HepG2 (cell line): ENCODE measurements at regions not wholly inside any gene's neighbourhood (a gene's known extent, or its start where the extent isn't known, plus 50 kb on each side); places are given as distances from the start of the nearest gene placed in this dataset.

ENCODE experiments used
- FOSL1 ChIP-seq: sonication (generic); formaldehyde crosslinking; IDR thresholded peaks from 2 replicates; pipeline ENCODE4 v1.9.0; 2021; ENCODE audit warnings: missing genetic modification reagents, borderline replicate concordance
- MAFK ChIP-seq, 2 experiments: IDR thresholded peaks in 1 of 2; conservative IDR thresholded peaks in 1 of 2; 2 replicates each; pipeline ENCODE4 v1.6.1; 2011; ENCODE audit warnings: improper control_type of control experiment in 2 of 2, low read length in 2 of 2
- NR1H2 ChIP-seq: sonication (generic); formaldehyde crosslinking; IDR thresholded peaks from 2 replicates; pipeline ENCODE4 v1.8.1; 2022; ENCODE audit warnings: low read depth, missing genetic modification reagents, borderline replicate concordance
- NR2F2 ChIP-seq: IDR thresholded peaks from 2 replicates; pipeline ENCODE4 v1.6.1; 2012; ENCODE audit warnings: low read depth, inconsistent platforms, borderline replicate concordance
- POLR2A ChIP-seq, 2 experiments: IDR thresholded peaks; 2 replicates each; pipeline ENCODE4 v1.6.1; 2011; ENCODE audit warnings: low read depth in 2 of 2, low read length in 2 of 2, mild to moderate bottlenecking in 1 of 2, moderate library complexity in 1 of 2; ENCODE audit not compliant: insufficient read depth in 1 of 2
- RNF2 ChIP-seq: fragments of 450-650 bp; conservative IDR thresholded peaks from 2 replicates; pipeline ENCODE4 v1.6.1; 2016; ENCODE audit warnings: low read depth
- YY1 ChIP-seq: IDR thresholded peaks from 2 replicates; pipeline ENCODE4 v1.6.1; 2011; ENCODE audit warnings: low read length, low read depth, moderate library complexity, mild to moderate bottlenecking; ENCODE audit not compliant: insufficient read depth, insufficient replicate concordance
- ZNF225 ChIP-seq: sonication (generic); formaldehyde crosslinking; IDR thresholded peaks from 2 replicates; pipeline ENCODE4 v1.4.0; 2020; ENCODE audit warnings: mild to moderate bottlenecking, missing genetic modification reagents
- ZNF274 ChIP-seq: sonication (generic); formaldehyde crosslinking; IDR thresholded peaks from 2 replicates; pipeline ENCODE4 v1.5.1; 2020; ENCODE audit warnings: mild to moderate bottlenecking, missing genetic modification reagents
- ZSCAN9 ChIP-seq: IDR thresholded peaks from 2 replicates; pipeline ENCODE4 v1.6.1; 2016; ENCODE audit warnings: borderline replicate concordance
- TF ChIP-seq, protein P1 (sequence below), 2 experiments: IDR thresholded peaks; 2 replicates each; pipeline ENCODE4 v1.6.1; 2011 to 2012; ENCODE audit warnings: low read length in 2 of 2, borderline replicate concordance in 1 of 2, low read depth in 1 of 2, mild to moderate bottlenecking in 1 of 2, moderate library complexity in 1 of 2
- TF ChIP-seq, protein P2 (sequence below): sonication (generic); formaldehyde crosslinking; IDR thresholded peaks from 2 replicates; pipeline ENCODE4 v1.5.0; 2020; ENCODE audit warnings: mild to moderate bottlenecking, missing genetic modification reagents, moderate library complexity
- TF ChIP-seq, protein P3 (sequence below): sonication (generic); formaldehyde crosslinking; IDR thresholded peaks from 2 replicates; pipeline ENCODE4 v1.8.1; 2022; ENCODE audit warnings: low read depth, mild to moderate bottlenecking, missing genetic modification reagents
- TF ChIP-seq, protein P4 (sequence below), 2 experiments: fragments of 450-650 bp in 1 of 2; sonication (generic) in 1 of 2; formaldehyde crosslinking in 1 of 2; IDR thresholded peaks; 2 replicates each; pipeline versions ENCODE4 v1.6.1 to v1.8.0; 2016 to 2022; ENCODE audit warnings: antibody characterized with exemption in 1 of 2, mild to moderate bottlenecking in 1 of 2, missing genetic modification reagents in 1 of 2

GRCh38 chr12:130109062-130109945 lies 53.0 kb upstream of the FZD10 start:
- TF ChIP-seq FOSL1 (CRISPR knock-in tag) (no peak), ZNF274 (CRISPR knock-in tag) (no peak), YY1 (no peak), ZNF225 (CRISPR knock-in tag) (no peak), NR1H2 (CRISPR knock-in tag) (no peak), POLR2A (IDR thresholded peaks at IDR 0.05; ENCODE audit: insufficient read depth in 1 of 2, low read depth in 2 of 2, low read length in 2 of 2) (no peak), RNF2 (no peak), NR2F2 (no peak), MAFK (conservative IDR thresholded peaks at IDR 0.05 in 1 of 2, IDR thresholded peaks at IDR 0.05 in 1 of 2; ENCODE audit: low read length in 2 of 2) (no peak), ZSCAN9 (CRISPR knock-in tag) (no peak)
- TF ChIP-seq, protein P1, sequence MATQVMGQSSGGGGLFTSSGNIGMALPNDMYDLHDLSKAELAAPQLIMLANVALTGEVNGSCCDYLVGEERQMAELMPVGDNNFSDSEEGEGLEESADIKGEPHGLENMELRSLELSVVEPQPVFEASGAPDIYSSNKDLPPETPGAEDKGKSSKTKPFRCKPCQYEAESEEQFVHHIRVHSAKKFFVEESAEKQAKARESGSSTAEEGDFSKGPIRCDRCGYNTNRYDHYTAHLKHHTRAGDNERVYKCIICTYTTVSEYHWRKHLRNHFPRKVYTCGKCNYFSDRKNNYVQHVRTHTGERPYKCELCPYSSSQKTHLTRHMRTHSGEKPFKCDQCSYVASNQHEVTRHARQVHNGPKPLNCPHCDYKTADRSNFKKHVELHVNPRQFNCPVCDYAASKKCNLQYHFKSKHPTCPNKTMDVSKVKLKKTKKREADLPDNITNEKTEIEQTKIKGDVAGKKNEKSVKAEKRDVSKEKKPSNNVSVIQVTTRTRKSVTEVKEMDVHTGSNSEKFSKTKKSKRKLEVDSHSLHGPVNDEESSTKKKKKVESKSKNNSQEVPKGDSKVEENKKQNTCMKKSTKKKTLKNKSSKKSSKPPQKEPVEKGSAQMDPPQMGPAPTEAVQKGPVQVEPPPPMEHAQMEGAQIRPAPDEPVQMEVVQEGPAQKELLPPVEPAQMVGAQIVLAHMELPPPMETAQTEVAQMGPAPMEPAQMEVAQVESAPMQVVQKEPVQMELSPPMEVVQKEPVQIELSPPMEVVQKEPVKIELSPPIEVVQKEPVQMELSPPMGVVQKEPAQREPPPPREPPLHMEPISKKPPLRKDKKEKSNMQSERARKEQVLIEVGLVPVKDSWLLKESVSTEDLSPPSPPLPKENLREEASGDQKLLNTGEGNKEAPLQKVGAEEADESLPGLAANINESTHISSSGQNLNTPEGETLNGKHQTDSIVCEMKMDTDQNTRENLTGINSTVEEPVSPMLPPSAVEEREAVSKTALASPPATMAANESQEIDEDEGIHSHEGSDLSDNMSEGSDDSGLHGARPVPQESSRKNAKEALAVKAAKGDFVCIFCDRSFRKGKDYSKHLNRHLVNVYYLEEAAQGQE (IDR thresholded peaks at IDR 0.05; ENCODE audit: borderline replicate concordance in 1 of 2, low read depth in 1 of 2, low read length in 2 of 2) = no peak
- TF ChIP-seq, protein P2, sequence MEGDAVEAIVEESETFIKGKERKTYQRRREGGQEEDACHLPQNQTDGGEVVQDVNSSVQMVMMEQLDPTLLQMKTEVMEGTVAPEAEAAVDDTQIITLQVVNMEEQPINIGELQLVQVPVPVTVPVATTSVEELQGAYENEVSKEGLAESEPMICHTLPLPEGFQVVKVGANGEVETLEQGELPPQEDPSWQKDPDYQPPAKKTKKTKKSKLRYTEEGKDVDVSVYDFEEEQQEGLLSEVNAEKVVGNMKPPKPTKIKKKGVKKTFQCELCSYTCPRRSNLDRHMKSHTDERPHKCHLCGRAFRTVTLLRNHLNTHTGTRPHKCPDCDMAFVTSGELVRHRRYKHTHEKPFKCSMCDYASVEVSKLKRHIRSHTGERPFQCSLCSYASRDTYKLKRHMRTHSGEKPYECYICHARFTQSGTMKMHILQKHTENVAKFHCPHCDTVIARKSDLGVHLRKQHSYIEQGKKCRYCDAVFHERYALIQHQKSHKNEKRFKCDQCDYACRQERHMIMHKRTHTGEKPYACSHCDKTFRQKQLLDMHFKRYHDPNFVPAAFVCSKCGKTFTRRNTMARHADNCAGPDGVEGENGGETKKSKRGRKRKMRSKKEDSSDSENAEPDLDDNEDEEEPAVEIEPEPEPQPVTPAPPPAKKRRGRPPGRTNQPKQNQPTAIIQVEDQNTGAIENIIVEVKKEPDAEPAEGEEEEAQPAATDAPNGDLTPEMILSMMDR (CRISPR knock-in tag) = no peak
- TF ChIP-seq, protein P3, sequence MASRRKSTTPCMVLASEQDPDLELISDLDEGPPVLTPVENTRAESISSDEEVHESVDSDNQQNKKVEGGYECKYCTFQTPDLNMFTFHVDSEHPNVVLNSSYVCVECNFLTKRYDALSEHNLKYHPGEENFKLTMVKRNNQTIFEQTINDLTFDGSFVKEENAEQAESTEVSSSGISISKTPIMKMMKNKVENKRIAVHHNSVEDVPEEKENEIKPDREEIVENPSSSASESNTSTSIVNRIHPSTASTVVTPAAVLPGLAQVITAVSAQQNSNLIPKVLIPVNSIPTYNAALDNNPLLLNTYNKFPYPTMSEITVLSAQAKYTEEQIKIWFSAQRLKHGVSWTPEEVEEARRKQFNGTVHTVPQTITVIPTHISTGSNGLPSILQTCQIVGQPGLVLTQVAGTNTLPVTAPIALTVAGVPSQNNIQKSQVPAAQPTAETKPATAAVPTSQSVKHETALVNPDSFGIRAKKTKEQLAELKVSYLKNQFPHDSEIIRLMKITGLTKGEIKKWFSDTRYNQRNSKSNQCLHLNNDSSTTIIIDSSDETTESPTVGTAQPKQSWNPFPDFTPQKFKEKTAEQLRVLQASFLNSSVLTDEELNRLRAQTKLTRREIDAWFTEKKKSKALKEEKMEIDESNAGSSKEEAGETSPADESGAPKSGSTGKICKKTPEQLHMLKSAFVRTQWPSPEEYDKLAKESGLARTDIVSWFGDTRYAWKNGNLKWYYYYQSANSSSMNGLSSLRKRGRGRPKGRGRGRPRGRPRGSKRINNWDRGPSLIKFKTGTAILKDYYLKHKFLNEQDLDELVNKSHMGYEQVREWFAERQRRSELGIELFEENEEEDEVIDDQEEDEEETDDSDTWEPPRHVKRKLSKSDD = no peak
- TF ChIP-seq, protein P4, sequence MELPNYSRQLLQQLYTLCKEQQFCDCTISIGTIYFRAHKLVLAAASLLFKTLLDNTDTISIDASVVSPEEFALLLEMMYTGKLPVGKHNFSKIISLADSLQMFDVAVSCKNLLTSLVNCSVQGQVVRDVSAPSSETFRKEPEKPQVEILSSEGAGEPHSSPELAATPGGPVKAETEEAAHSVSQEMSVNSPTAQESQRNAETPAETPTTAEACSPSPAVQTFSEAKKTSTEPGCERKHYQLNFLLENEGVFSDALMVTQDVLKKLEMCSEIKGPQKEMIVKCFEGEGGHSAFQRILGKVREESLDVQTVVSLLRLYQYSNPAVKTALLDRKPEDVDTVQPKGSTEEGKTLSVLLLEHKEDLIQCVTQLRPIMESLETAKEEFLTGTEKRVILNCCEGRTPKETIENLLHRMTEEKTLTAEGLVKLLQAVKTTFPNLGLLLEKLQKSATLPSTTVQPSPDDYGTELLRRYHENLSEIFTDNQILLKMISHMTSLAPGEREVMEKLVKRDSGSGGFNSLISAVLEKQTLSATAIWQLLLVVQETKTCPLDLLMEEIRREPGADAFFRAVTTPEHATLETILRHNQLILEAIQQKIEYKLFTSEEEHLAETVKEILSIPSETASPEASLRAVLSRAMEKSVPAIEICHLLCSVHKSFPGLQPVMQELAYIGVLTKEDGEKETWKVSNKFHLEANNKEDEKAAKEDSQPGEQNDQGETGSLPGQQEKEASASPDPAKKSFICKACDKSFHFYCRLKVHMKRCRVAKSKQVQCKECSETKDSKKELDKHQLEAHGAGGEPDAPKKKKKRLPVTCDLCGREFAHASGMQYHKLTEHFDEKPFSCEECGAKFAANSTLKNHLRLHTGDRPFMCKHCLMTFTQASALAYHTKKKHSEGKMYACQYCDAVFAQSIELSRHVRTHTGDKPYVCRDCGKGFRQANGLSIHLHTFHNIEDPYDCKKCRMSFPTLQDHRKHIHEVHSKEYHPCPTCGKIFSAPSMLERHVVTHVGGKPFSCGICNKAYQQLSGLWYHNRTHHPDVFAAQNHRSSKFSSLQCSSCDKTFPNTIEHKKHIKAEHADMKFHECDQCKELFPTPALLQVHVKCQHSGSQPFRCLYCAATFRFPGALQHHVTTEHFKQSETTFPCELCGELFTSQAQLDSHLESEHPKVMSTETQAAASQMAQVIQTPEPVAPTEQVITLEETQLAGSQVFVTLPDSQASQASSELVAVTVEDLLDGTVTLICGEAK (IDR thresholded peaks at IDR 0.05) = no peak
- TF ChIP-seq, protein P4 (CRISPR knock-in tag; IDR thresholded peaks at IDR 0.05) = no peak
